Activated CD8-positive, alpha-beta memory T cell treated with anti-CD3 and anti-CD28 coated beads for 36 hours (primary cell): ENCODE measurements at regions not wholly inside any gene's neighbourhood (a gene's known extent, or its start where the extent isn't known, plus 50 kb on each side); places are given as distances from the start of the nearest gene placed in this dataset.

Experiments used
- CTCF ChIA-PET: fragments of 350-600 bp; sonication (Branson Sonifier 250); formaldehyde crosslinking; loops from one replicate; lab custom pipeline; 2021; ENCODE audit warnings: antibody characterized with exemption; lab: Charles Lee
- POLR2A ChIA-PET: fragments of 350-600 bp; sonication (Branson Sonifier 250); formaldehyde crosslinking; loops from one replicate; lab custom pipeline; 2021; ENCODE audit warnings: antibody characterized with exemption; lab: Charles Lee

DNA sequence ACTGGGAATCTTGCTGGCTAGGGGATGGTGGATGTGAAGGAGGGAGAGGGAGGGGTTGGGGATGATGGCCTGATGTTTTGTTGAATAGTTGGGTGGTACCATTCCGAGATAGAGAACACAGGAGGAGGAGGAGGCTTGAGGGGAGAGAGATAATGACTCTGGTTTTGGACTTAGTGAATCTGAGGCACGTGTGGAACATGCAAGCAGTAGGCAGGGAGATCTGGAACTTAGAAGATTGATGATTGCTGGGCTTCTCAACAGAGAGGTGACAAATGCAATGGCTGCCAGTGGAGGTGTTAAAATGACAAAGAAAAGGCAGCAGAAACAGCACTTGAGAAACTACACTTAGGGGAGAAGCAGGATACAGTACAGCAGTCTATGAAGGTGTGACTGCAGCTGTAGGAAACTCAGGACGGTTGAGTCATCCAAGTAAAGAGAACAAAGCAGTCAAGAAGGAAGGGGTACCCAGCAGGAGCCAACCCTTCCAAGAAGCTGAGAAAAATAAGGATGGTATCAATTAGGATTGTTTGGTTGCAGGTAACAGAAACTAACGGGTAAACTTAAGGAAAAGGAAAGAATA lies 186.8 kb upstream of the FOXN2 start:
- ChIA-PET POLR2A (no interaction called here), CTCF (no interaction called here)

GRCh38 chr2:48129293-48129950 lies 185.1 kb upstream of the FOXN2 start:
- CTCF ChIA-PET = no interaction called here
- POLR2A ChIA-PET = no interaction called here

DNA sequence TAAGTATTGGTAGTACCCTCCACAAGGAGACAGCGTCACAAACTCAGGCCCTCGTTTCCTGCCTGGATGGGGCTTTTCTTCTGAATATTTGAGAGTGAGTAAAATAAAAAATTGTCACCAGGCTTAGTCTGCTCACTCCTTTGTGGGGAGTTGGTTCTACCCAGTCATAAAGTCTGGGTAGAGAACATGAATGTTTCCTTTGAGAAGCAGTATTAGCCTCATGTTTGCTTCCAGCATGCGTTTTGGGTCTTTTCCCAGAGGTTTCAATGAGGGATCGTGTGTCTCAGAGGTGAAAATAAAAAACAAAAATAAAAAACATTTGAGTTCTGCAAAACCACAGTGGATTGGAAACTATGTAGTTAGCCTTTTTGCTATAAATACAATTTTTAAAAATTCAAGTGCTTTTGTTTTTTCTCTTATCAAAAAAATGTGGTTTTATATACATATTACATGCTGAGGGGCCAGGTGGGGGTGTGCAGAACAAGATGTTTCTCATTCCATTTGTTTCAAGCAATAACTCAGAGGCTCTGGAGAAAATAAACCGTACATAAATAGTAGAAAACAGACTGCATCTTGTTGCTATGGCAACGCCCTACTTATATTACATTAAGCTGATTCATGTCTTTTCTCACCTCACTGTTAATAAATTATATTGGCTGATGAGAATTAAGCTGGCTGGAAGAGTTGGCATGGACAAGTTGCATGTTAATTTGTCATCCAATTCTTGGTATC lies 182.8 kb upstream of the FOXN2 start:
- CTCF ChIA-PET = no interaction called here
- POLR2A ChIA-PET = no interaction called here

DNA sequence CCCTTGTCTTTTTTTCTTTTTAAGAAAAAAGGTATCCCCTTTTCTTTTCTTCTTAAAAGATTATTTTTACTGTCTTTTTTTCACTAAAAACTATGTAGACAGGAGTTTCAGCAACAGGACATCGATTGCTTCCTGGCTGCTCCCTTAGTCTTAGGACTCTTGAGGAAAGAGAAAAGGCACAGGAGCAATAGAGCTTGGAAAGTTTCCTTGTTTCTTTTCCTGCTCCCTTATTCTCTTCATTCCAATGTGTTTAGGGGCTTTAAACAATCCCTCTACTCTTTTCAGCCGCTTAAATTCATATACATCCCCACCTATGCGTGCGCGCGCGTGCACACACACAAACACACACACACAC lies 182.2 kb upstream of the FOXN2 start:
- POLR2A ChIA-PET = no interaction called here
- CTCF ChIA-PET = interaction anchor here (0.7 kb wide), 2 partner anchors 9 to 290 kb away, joined by 4 to 5 read pairs; no protein-coding TSS in a partner anchor

GRCh38 chr2:48134704-48135103 lies 179.8 kb upstream of the FOXN2 start:
- POLR2A ChIA-PET = no interaction called here
- CTCF ChIA-PET = no interaction called here

- POLR2A ChIA-PET = no interaction called here
Observed at GRCh38 chr2:48135797-48136196, 178.7 kb upstream of the FOXN2 start.

DNA sequence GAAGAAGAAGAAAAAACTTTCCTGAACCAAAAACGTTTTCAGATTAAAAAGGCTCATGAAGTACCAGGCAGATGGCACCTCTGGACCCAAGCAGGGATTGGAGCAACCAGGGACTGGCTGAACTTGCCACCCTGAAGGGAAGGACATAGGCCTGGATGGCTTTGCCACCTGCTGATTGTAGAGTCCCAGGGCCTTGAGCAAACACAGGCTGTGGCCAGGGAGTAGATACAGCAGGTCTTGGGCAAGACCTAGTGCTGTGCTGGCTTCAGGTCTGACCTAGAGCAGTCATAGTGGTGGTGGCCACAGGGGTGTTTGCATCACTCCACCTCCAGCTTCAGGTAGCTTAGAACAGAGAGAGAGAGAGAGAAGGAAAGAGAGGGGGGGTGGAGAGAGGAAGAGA lies 176.7 kb upstream of the FOXN2 start:
- CTCF ChIA-PET = no interaction called here
- POLR2A ChIA-PET = no interaction called here

More at GRCh38 chr2:48135797-48136196, 178.7 kb upstream of the FOXN2 start:
- CTCF ChIA-PET = no interaction called here

DNA sequence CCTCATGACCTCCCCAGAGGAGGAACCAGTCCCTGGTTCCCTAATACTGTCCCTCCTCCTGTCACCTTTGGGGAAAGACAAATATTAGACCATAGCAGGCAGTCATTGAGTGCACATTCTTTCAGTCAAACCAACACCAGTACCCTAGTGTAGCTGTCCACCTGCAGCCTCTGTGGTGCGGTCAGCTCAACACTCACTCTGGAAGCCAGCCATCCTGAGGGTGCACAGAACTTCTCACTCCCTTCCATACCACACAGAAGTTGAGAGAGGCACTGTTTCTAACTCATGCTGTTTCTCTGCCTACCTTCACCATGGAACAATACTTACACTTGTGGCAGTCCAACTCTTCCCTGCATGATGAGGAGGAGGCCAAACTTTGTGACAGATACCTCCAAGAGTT lies 175.6 kb upstream of the FOXN2 start:
- ChIA-PET POLR2A (no interaction called here), CTCF (no interaction called here)

GRCh38 chr2:48140586-48140985 lies 173.9 kb upstream of the FOXN2 start:
- ChIA-PET CTCF (no interaction called here), POLR2A (no interaction called here)

DNA sequence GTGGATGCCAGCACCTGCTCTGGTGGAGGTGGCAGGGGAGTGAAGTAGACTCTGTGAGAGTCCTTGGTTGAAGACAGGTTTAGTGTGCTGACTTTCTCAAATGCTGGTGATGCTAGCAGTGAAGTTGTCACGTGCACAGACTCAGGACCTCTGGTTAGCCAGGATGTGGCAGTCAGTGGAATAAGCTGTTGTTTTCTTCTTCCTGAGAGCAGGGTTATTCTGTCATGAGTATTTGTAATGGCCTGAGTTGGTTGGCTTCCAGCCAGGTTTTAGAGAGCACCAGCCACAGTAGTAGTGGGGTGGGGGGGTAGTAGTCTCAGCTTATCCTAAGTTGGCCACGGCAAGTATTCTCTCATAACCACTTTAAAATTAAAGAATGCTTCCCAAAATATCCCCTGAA lies 169.7 kb upstream of the FOXN2 start:
- CTCF ChIA-PET = interaction anchor here (0.9 kb wide), 1 partner anchor 21 kb away, joined by 4 read pairs; no protein-coding TSS in a partner anchor
- POLR2A ChIA-PET = no interaction called here

DNA sequence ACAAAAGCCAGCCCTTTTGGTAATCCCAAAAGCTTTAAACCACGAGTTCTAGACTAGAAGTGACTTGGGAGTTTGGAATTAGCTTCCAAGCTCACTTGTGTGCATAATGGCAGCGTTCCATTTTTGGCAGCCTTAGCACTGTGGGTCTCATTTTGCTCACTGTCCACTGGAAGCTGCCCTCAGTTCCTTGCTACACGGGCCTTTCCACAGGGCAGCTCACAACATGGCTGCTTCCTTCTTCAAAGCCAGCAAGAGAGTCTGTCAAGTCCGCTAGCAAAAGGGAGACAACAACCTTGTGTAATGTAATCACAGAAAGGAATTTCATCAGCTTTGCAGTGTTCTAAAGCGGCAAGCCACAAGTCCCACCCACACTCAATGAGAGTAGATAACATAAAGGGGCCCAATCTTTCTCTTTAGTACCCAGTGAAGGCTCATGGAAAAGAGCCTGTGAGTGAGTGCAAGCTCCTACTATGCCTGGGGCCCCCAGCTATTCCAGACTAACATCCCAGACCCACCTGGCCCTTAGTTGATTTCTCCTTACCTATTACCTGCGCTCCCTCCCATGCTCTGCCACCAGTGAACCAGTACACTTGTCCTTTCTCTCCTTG lies 168.5 kb upstream of the FOXN2 start:
- ChIA-PET POLR2A (interaction anchor here (0.6 kb wide), 2 partner anchors 12 to 286 kb away, joined by 4 to 8 read pairs; no protein-coding TSS in a partner anchor), CTCF (interaction anchor here (0.6 to 0.7 kb wide), 2 partner anchors 10 to 229 kb away, joined by 3 to 4 read pairs; no protein-coding TSS in a partner anchor)

DNA sequence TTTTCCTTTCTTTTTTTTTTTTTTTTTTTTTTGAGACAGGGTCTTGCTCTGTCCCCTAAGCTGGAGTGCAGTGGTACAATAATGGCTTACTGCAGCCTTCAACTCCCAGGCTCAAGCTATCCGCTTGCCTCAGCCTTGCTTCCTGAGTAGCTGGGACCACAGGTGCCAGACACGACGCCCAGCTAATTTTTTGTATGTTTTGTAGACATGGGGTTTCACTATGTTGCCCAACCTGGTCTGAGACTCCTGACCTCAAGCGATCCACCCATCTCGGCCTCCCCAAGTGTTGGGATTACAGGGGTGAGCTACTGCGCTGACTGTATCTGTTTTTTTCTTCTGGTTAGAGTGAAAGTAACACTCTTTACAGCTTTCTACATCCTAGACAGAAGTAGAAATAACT lies 167.9 kb upstream of the FOXN2 start:
- ChIA-PET CTCF (interaction anchor here (0.6 to 0.7 kb wide), 2 partner anchors 9 to 230 kb away, joined by 3 to 4 read pairs; no protein-coding TSS in a partner anchor), POLR2A (interaction anchor here (0.6 to 0.7 kb wide), 2 partner anchors 287 to 381 kb away, joined by 4 to 5 read pairs; no protein-coding TSS in a partner anchor)

DNA sequence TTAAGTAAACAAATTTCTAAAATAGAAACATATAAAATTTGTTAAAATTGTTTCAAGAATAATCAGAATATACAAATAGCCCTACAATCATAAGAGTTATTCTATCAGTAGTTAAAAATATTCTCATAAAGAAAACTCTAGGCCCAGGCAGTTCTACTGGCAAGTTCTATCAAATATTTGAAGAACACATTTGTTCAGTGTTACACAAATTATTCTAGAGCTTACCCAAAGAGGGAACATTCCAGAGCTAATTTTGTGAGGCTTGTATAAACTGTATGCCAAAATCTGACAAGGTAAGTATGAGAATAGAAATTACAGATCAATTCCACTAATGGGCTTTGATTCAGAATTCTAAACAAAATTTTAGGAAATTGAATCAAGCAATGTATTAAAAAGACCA lies 166.8 kb upstream of the FOXN2 start:
- POLR2A ChIA-PET = no interaction called here
- CTCF ChIA-PET = no interaction called here

DNA sequence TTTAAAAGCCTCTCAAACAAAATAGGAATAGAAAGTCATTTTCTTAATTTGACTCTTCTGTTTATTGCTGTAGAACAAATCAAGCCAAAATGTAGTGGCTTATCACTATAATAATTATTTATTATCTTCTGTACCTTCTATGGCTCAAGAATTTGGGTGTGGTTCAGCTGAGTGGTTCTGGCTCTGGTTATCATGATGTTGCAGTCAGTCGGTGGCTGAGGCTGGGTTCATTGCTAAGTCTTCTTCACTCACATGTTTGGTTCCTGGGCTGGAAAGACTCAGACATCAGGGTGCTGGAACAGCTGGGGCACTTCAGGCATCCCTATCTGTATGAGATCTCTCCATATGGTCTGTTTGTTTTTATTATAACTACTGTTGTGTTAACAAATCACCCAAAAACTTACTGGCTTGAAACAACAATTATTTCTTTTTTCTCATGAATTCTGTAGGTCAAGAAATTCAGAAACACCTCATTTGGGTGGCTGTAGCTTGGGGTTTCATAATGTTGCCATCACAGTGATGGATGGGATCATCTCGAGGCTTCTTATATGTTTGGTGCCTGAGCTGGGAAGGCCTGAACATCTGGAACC lies 165.5 kb upstream of the FOXN2 start:
- CTCF ChIA-PET = no interaction called here
- POLR2A ChIA-PET = no interaction called here

DNA sequence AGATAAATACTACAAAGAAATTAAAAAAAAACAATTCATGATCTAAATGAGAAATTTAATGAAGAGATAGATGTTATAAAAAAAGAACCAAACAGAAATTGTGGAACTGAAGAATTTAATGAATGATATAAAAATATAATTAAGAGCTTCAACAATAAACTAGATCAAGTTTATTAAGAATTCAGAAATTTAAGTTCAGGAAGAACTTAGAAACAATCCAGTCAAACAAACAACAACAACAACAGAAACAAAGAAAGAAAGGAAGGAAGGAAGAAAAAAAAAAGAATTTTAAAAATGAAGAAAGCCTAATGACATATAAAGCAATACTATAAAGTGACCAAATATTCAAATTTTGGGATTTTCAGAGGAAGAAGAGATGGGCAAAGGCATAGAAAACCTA lies 157.3 kb upstream of the FOXN2 start:
- ChIA-PET CTCF (no interaction called here), POLR2A (no interaction called here)

DNA sequence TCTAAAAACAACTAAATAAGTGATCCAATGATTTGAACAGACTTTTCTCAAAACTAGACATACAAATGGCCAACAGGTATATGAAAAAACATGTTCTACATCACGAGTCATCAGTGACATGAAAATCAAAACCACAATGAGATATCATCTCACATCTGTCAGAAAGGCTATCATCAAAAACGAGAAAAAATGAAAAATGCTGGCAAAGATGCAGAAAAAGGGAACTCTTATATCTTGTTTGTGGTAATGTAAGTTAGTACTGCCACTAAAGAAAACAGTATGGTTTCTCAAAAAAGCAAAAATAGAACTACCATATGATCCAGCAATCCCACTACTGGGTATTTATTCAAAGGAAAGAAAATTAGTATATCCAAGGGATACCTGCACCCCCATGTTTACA lies 152.9 kb upstream of the FOXN2 start:
- CTCF ChIA-PET = no interaction called here

GRCh38 chr2:48162742-48163141 lies 151.7 kb upstream of the FOXN2 start:
- POLR2A ChIA-PET = no interaction called here

More for the DNA sequence above, 152.9 kb upstream of the FOXN2 start:
- POLR2A ChIA-PET = no interaction called here

GRCh38 chr2:48165070-48165753 lies 149.3 kb upstream of the FOXN2 start:
- POLR2A ChIA-PET = no interaction called here
- CTCF ChIA-PET = no interaction called here

More at GRCh38 chr2:48162742-48163141, 151.7 kb upstream of the FOXN2 start:
- CTCF ChIA-PET = no interaction called here

DNA sequence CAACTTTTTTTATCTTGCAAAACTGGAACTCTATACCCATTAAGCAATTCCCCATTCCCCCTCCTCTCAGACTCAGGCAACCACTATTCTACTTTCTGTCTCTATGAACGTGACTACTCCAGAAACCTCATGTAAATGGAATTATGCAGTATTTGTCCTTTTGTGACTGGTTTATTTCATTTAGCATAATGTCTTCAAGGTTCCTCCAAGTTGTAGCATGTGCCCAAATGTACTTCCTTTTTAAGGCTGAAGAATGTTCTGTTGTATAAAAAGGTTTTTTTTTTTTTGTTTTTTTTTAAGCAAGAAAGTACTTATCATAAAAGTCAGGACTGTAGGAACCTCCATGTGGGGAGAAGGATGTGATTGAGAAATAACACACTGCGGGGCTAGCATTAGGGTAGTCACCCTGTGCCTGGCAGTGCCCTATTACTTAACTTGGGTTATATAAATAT lies 145.3 kb upstream of the FOXN2 start:
- POLR2A ChIA-PET = no interaction called here
- CTCF ChIA-PET = no interaction called here
